Posterior vena cava (tissue), 2 donors: ENCODE measurements at regions not wholly inside any gene's neighbourhood (a gene's known extent, or its start where the extent isn't known, plus 50 kb on each side); places are given as distances from the start of the nearest gene placed in this dataset.
"Not testable (repeated sequence)": the region's sequence is repeated elsewhere in the genome, so short reads cannot be mapped to it uniquely, and the experiment has no call there.

Experiments
- DNase-seq: peaks from one replicate; pipeline ENCODE4 v3.0.0-alpha.2; 2020; ENCODE audit warnings: low spot score
- intact Hi-C, 2 donors: fragments of 100-400 bp; cut with DNase I; formaldehyde crosslinking; loops; one replicate each; pipeline versions ENCODE4 v1.14.1 to v1.14.2; 2022 to 2023
- donor health status: DM: yes; HTN: yes; CAD: no.
- donor health status: DM: yes; HTN: yes; CAD: no.

GRCh38 chr6:135129136-135129856 is 51.8 kb upstream of the MYB start:
- DNase-seq, result no peak
- intact Hi-C loops, result no loop called here

GRCh38 chr6:135128268-135128914 is 52.7 kb upstream of the MYB start:
- intact Hi-C loops, result no loop called here
- no peak for DNase-seq

DNA sequence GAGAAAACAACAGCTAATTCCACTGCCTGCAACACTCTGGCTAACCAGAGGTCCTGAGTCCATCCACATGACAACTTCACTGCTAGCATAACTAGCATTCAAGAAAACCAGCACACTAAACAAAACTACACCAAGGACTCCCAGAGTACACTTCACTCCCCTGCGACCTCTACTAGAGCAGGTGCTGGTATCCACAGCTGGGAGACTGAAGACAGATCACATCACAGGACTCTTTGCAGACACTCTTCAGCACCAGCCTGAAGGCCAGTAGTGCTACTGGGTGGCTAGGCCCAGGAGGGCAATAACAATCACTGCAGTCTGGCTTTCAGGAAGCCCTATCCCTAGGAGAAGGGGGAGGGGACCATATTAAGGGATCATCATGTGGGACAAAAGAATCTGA is 54.4 kb upstream of the MYB start:
- no peak for DNase-seq
- intact Hi-C loops, result no loop called here

DNA sequence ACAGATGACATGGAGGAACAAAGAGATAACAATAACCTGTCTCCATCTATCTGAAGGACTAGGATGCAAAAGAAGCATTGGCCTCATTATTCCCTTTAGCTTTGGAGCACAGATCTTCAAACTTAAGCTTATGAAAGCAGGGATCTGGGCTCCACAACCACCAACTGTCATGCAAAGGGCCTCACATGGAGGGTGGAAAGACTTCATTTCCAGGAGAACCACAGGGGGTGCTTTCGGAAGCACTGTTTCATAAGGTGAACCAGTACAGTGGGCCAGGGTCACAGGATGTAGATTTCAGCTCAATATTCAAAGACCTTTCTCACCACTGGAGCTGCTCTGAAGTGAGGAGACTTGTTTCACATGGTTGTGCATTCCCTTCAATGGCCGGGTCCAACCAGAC is 55.1 kb upstream of the MYB start:
- DNase-seq, result no peak
- intact Hi-C loops, result no loop called here

DNA sequence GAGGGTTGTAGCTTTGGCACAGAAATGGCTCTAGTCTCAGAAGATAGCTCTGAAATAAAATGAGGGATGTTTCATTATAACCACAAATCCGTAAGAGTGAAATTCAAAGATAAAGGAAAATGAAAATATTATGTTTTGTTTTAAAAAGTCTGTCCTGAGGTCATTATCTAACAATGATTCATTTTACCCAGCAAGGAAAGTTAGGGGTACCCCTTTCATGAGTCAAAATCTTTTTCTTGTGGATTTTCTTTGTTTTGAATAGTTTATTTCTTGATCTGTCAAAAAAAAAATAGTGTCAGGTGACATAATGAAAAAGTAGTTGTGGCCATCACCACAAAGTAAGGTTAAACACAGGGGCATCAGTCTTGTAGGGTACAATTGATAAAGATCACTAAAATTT is 59.7 kb upstream of the MYB start:
- intact Hi-C loops, result loop anchor here in 1 of 2 donors (5.0 kb wide), 1 partner anchor 436 kb away; no protein-coding TSS in a partner anchor
- no peak for DNase-seq

GRCh38 chr6:135118134-135118730 is 62.9 kb upstream of the MYB start:
- intact Hi-C loops, result no loop called here
- DNase-seq, result no peak

- no peak for DNase-seq
- intact Hi-C loops, result no loop called here
These were observed 62.9 kb upstream of the HBS1L start for GRCh38 chr6:135117413-135117968.

DNA sequence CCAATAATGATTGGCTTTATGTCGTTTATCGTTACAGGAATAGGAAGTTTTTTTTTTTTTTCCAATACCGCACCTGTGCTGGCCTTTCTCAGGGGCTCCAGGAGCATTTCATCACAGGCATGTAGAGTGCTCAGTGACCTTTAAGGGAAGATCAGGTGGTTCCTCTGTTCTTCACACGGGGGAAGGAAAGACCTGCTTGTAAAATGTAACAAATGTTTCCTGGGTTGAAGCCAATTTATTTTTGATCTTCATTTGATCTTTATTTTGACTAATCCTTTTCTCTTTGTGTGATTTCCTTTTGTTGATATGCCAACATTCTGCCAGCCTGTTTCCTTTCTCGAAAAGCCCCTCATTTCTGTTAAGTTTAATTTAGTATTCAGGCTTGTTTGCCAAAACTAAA is 61.9 kb upstream of the HBS1L start:
- intact Hi-C loops, result no loop called here
- DNase-seq, result no peak

- intact Hi-C loops, result no loop called here
- DNase-seq, result no peak
These were observed 61.2 kb upstream of the HBS1L start for GRCh38 chr6:135115834-135116233.

DNA sequence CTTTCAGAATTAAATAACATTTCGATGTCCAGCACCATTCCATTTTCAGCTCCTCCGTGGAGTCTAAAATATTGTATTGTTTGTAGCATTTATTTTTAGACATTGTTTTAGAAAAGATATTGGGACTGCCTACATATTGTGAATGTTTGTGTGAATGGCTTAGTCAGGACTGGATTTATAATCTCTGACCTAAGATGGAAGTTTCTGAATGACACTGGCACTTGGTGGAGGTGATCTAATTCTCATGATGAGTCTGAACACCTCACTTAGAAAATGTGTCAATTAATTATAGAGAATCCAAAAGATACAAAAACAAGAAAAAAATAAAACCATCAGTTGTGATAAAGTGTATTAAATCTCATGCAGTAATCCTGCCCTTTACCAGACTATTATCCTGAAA is 60.8 kb upstream of the HBS1L start:
- intact Hi-C loops, result no loop called here
- no peak for DNase-seq

GRCh38 chr6:135114355-135115145 is 59.9 kb upstream of the HBS1L start:
- no peak for DNase-seq
- intact Hi-C loops, result no loop called here

DNA sequence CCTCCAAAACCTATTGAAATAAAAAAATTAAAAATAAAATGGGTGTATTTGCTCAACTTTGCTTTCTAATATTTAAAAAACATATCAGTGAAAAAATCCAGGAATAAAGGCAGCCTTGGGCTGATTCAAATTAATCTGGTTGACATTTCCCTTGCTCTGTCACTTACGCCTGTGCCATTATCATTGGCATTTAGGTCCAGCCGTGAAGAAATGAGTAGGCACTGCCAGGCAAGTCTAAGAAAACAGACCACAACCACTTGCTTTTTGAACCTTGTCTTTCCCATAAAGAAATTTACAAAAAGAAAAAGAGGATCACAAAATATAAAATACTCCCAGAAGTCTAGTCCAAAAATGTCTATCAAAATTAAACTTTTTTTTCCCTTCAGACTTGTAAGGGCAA is 59.2 kb upstream of the HBS1L start:
- DNase-seq, result no peak
- intact Hi-C loops, result no loop called here

- DNase-seq, intact Hi-C loops: not testable (repeated sequence)
These were observed 58.3 kb upstream of the HBS1L start for GRCh38 chr6:135112951-135113350.

DNA sequence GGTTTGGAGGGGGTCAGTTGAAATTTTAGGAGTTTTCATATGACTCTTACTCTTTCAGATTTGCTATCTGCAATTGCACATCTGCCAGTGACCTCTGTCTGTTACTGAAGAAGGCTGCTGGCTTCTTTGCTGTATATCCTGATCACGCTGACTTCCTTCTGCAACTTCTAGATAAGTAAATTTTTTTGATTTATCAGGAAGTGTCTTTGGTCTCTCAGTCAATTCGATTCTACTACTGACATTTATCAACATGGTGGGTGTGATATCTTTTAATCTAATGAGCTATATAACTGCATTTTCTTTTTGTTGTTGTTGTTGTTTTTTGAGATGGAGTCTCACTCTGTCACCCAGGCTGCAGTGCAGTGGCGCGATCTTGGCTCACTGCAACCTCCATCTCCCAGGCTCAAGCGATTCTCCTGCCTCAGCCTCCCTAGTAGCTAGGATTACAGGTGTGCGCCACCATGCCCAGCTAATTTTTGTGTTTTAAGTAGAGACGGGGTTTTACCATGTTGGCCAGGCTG is 55.7 kb upstream of the HBS1L start:
- intact Hi-C loops, DNase-seq: not testable (repeated sequence)

DNA sequence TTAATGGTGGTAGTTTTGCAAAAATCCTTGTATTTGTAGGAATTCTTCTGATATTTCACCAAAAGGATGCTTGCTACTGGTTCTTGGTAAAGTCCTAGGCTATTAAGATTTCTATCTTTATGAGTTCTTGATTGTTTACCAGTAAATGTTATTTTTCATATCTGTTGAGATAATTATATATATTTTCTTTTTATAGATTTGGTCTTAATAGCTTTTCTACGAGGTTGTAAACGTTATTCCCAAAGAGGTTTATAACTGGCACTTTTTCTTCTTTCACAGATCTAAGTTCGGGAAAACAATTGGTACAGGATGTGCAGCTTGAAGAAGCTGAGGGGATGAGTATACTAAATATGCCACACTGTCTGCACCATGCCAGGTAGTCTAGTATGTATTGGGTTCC is 55.1 kb upstream of the HBS1L start:
- DNase-seq, result no peak
- intact Hi-C loops, result no loop called here

DNA sequence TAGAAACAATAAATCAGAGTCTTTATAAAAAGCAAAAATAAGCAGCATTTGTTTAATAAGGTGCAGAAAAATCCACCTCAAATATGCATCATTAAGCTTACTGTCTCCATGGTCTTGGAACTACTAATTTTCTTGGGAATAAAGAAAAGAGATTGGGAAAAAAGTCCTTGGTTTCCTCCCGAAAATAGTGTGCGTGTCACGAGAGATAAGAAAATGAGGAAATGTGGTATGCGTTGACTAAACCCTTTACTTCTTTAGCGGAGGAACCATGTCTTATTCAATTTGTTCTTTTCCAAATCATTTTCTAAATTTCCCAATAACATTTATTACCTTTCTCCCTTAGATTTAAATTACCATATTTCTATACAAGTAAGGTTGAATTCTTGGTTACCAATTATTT is 54.1 kb upstream of the HBS1L start:
- intact Hi-C loops, result no loop called here
- DNase-seq, result no peak

GRCh38 chr6:135106611-135107010 is 52.0 kb upstream of the HBS1L start:
- no peak for DNase-seq
- intact Hi-C loops, result no loop called here

GRCh38 chr6:135105710-135106109 is 51.1 kb upstream of the HBS1L start:
- DNase-seq, result no peak
- intact Hi-C loops, result no loop called here

DNA sequence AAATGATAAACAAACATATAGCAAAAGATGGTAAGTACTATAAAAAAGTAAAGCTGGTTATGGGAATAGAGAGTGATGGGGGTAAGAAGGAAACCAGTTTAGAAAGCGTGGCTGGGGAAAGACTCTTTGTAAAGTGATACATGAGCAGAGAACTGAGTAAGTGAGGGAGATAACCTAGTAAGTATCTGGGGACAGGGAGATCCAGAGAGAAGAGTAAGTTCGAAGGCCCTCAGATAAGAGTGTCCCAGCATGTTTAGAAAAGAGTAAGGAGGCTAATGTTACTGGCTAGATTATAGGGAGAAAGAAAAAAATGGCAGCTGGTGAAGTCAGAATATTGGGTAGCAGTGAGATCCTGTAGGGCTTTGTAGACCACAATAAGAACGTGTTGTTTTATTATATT is 50.7 kb upstream of the HBS1L start:
- no peak for DNase-seq
- intact Hi-C loops, result no loop called here
